Mucosa of descending colon (tissue), 3 donors: ENCODE measurements at regions not wholly inside any gene's neighbourhood (a gene's known extent, or its start where the extent isn't known, plus 50 kb on each side); places are given as distances from the start of the nearest gene placed in this dataset.
A peak's percentile ranks its signal among the peaks of the same experiment; 100 is the strongest.

Source experiments
- ATAC-seq: fragments of 200-7000 bp; cut with Tn5 transposase; one replicate; pipeline ENCODE4 v1.9.1; 2020; ENCODE audit warnings: mild to moderate bottlenecking, moderate library complexity
- DNase-seq, 3 donors: peaks; one replicate each; pipeline ENCODE4 v3.0.0-alpha.2; 2020
- H3K36me3 ChIP-seq: fragments of 200-600 bp; one replicate; pipeline ENCODE4 v1.8.0; 2021; ENCODE audit warnings: low read depth, mild to moderate bottlenecking
- H3K4me1 ChIP-seq: fragments of 200-600 bp; one replicate; pipeline ENCODE4 v1.8.0; 2021; ENCODE audit warnings: low read depth, mild to moderate bottlenecking
- H3K4me3 ChIP-seq: fragments of 200-600 bp; one replicate; pipeline ENCODE4 v1.8.0; 2021; ENCODE audit warnings: mild to moderate bottlenecking
- H3K9me3 ChIP-seq: fragments of 200-600 bp; one replicate; pipeline ENCODE4 v1.8.0; 2021; ENCODE audit warnings: mild to moderate bottlenecking
- CTCF ChIP-seq: fragments of 200-600 bp; IDR thresholded peaks from one replicate; pipeline ENCODE4 v1.8.0; 2022; ENCODE audit warnings: antibody characterized with exemption, mild to moderate bottlenecking
- intact Hi-C, 2 donors: fragments of 100-400 bp; cut with DNase I in 1 of 2; cut with micrococcal nuclease in 1 of 2; formaldehyde crosslinking; loops; one replicate each; pipeline versions ENCODE4 v1.11.0 to v1.11.1; 2022; cut with DNase I, micrococcal nuclease
- donor health status: DM: no; HTN: no; CAD: no; lungs with moderate emphysema.
- donor health status: DM: no; HTN: no; CAD: no.
- donor health status: DM: no; HTN: yes; CAD: no.

- intact Hi-C loops = no loop called here
- H3K36me3 ChIP-seq = no peaks in the 10 kb centered on the region
- DNase-seq (no peak), ATAC-seq (no peak)
- H3K4me3 ChIP-seq = no peak overlapping the region
- H3K9me3 ChIP-seq = no peaks in the 10 kb centered on the region
- TF ChIP-seq CTCF = no peak
- H3K4me1 ChIP-seq = no peaks in the 10 kb centered on the region
Measured at GRCh38 chr4:85250852-85251251, 224.1 kb upstream of the ARHGAP24 start.

GRCh38 chr4:85257817-85258370 is 217.1 kb upstream of the ARHGAP24 start:
- no peak for TF ChIP-seq CTCF
- intact Hi-C loops = no loop called here
- ATAC-seq = peak; percentile 55

GRCh38 chr4:85260064-85260463 is 214.9 kb upstream of the ARHGAP24 start:
- H3K4me1 ChIP-seq = no peaks in the 10 kb centered on the region
- no peak overlapping the region for H3K4me3 ChIP-seq
- ATAC-seq (no peak), DNase-seq (no peak)
- intact Hi-C loops = no loop called here
- no peak for TF ChIP-seq CTCF
- H3K9me3 ChIP-seq = no peaks in the 10 kb centered on the region
- H3K36me3 ChIP-seq = no peaks in the 10 kb centered on the region

More at GRCh38 chr4:85257817-85258370, 217.1 kb upstream of the ARHGAP24 start:
- Histone ChIP-seq H3K4me3 (no peak overlapping the region), H3K9me3 (no peaks in the 10 kb centered on the region), H3K36me3 (no peaks in the 10 kb centered on the region), H3K4me1 (no peaks in the 10 kb centered on the region)
- DNase-seq = peak in 1 of 3 donors; percentile 4

- H3K4me1 ChIP-seq = no peaks in the 10 kb centered on the region
- no peak overlapping the region for H3K4me3 ChIP-seq
- ATAC-seq = no peak
- TF ChIP-seq CTCF = no peak
- no peaks in the 10 kb centered on the region for H3K36me3 ChIP-seq
- DNase-seq = no peak
- no peaks in the 10 kb centered on the region for H3K9me3 ChIP-seq
- intact Hi-C loops = no loop called here
Measured at GRCh38 chr4:85265234-85265633, 209.7 kb upstream of the ARHGAP24 start.

GRCh38 chr4:85268188-85268587 is 206.8 kb upstream of the ARHGAP24 start:
- TF ChIP-seq CTCF = no peak
- Histone ChIP-seq H3K4me1 (no peaks in the 10 kb centered on the region), H3K36me3 (no peaks in the 10 kb centered on the region), H3K9me3 (no peaks in the 10 kb centered on the region), H3K4me3 (no peak overlapping the region)
- ATAC-seq (no peak), DNase-seq (no peak)
- intact Hi-C loops = no loop called here

GRCh38 chr4:85268961-85269360 is 206.0 kb upstream of the ARHGAP24 start:
- no peak for TF ChIP-seq CTCF
- no peaks in the 10 kb centered on the region for H3K9me3 ChIP-seq
- H3K36me3 ChIP-seq = no peaks in the 10 kb centered on the region
- H3K4me3 ChIP-seq = no peak overlapping the region
- DNase-seq (no peak), ATAC-seq (no peak)
- intact Hi-C loops = no loop called here
- no peaks in the 10 kb centered on the region for H3K4me1 ChIP-seq
